Hepatocyte (in vitro differentiated cells): ENCODE measurements at regions not wholly inside any gene's neighbourhood (a gene's known extent, or its start where the extent isn't known, plus 50 kb on each side); places are given as distances from the start of the nearest gene placed in this dataset.

Source experiments
- DNase-seq: peaks from one replicate; pipeline ENCODE4 v3.0.0-alpha.2; 2016; ENCODE audit warnings: low spot score
- H2AFZ ChIP-seq: fragments of 200-600 bp; sonication (generic); 2 replicates; pipeline ENCODE4 v1.6.0; 2016; ENCODE audit warnings: antibody characterized with exemption, mild to moderate bottlenecking
- H3K27ac ChIP-seq: fragments of 200-600 bp; sonication (generic); 2 replicates; pipeline ENCODE4 v1.5.1; 2016; ENCODE audit warnings: mild to moderate bottlenecking
- H3K27me3 ChIP-seq: fragments of 200-600 bp; sonication (generic); 2 replicates; pipeline ENCODE4 v1.6.1; 2016
- H3K36me3 ChIP-seq: fragments of 200-600 bp; sonication (generic); replicated peaks from 2 replicates; pipeline ENCODE4 v1.5.1; 2016; ENCODE audit warnings: low read depth; ENCODE audit not compliant: insufficient read depth
- H3K4me1 ChIP-seq: fragments of 200-600 bp; sonication (generic); 2 replicates; pipeline ENCODE4 v1.5.1; 2016; ENCODE audit warnings: mild to moderate bottlenecking, moderate library complexity; ENCODE audit not compliant: insufficient read depth
- H3K4me2 ChIP-seq: fragments of 200-600 bp; sonication (generic); 2 replicates; pipeline ENCODE4 v1.6.0; 2016
- H3K4me3 ChIP-seq: fragments of 200-600 bp; sonication (generic); 2 replicates; pipeline ENCODE4 v1.5.1; 2016; ENCODE audit warnings: mild to moderate bottlenecking
- H3K79me2 ChIP-seq: fragments of 200-600 bp; sonication (generic); 2 replicates; pipeline ENCODE4 v1.6.0; 2017; ENCODE audit warnings: mild to moderate bottlenecking
- H3K9me2 ChIP-seq: fragments of 200-600 bp; sonication (generic); replicated peaks from 2 replicates; pipeline ENCODE4 v1.6.0; 2017; ENCODE audit warnings: mild to moderate bottlenecking; ENCODE audit not compliant: insufficient read depth
- H3K9me3 ChIP-seq: fragments of 200-600 bp; sonication (generic); 2 replicates; pipeline ENCODE4 v1.5.1; 2016; ENCODE audit warnings: low read depth, mild to moderate bottlenecking
- H4K20me1 ChIP-seq: fragments of 200-600 bp; sonication (generic); 2 replicates; pipeline ENCODE4 v1.6.0; 2016; ENCODE audit warnings: mild to moderate bottlenecking; ENCODE audit not compliant: insufficient read depth, poor library complexity, severe bottlenecking
- CTCF ChIP-seq: fragments of 200-600 bp; sonication (generic); IDR thresholded peaks from 2 replicates; pipeline ENCODE4 v1.5.1; 2016; ENCODE audit warnings: antibody characterized with exemption, mild to moderate bottlenecking; ENCODE audit not compliant: poor library complexity
- EZH2 ChIP-seq: fragments of 200-600 bp; sonication (generic); IDR thresholded peaks from 2 replicates; pipeline ENCODE4 v1.6.1; 2016; ENCODE audit warnings: antibody characterized with exemption, mild to moderate bottlenecking, borderline replicate concordance
- EZH2phosphoT487 ChIP-seq: fragments of 200-600 bp; sonication (generic); IDR thresholded peaks from one replicate; pipeline ENCODE4 v1.6.1; 2018; ENCODE audit warnings: antibody characterized with exemption, mild to moderate bottlenecking, low read depth, moderate library complexity; ENCODE audit not compliant: unreplicated experiment, severe bottlenecking
- WGBS: methylation state at CpG from one replicate; pipeline ENCODE4 v1.1.6; 2016; ENCODE audit warnings: low lambda C conversion rate; ENCODE audit errors: missing lambda C conversion rate; 5-methylcytosine and 5-hydroxymethylcytosine counted together

GRCh38 chr11:92489826-92490399 lies 265.3 kb downstream of the FAT3 start:
- TF ChIP-seq EZH2 (no peak), CTCF (no peak), EZH2phosphoT487 (no peak)
- H3K4me2 ChIP-seq, result no peak overlapping the region
- no peaks in the 10 kb centered on the region for H3K9me3 ChIP-seq
- DNase-seq, result no peak
- H3K79me2 ChIP-seq, result no peaks in the 10 kb centered on the region
- no peaks in the 10 kb centered on the region for H3K4me1 ChIP-seq
- no peaks in the 10 kb centered on the region for H3K36me3 ChIP-seq
- no peak overlapping the region for H2AFZ ChIP-seq
- H3K4me3 ChIP-seq, result no peak overlapping the region
- no peaks in the 10 kb centered on the region for H3K9me2 ChIP-seq
- no peaks in the 10 kb centered on the region for H3K27me3 ChIP-seq
- WGBS, result 83% methylated on average over 3 of the region's 3 CpGs
- no peaks in the 10 kb centered on the region for H4K20me1 ChIP-seq
- H3K27ac ChIP-seq, result no peak overlapping the region

DNA sequence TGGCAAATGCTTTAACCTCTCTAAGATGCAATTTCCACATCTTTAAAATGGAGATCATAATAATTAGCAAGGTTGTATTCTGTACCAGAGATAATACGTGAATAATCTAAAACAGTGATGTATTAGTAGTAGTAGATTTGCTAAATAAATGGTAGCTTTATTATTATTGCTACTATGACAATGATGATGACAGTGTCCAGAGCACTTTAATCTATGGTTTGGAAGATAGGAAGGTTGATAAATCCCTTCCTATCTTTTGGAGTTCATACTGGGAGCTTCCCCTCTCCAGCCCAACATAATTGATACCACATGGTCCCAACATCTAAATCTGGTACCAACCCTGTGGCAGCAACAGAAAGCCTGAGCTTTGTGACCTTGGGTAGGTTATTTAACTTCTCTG lies 267.8 kb downstream of the FAT3 start:
- no peak for DNase-seq
- no peak overlapping the region for H3K4me3 ChIP-seq
- TF ChIP-seq EZH2phosphoT487, result no peak
- TF ChIP-seq EZH2, result no peak
- no peak for TF ChIP-seq CTCF
- no peaks in the 10 kb centered on the region for H3K36me3 ChIP-seq
- H3K27me3 ChIP-seq, result no peaks in the 10 kb centered on the region
- WGBS, result 86% methylated on average over 1 of the region's 1 CpG
- H3K27ac ChIP-seq, result no peak overlapping the region
- H3K9me2 ChIP-seq, result no peaks in the 10 kb centered on the region
- no peak overlapping the region for H3K4me2 ChIP-seq
- H2AFZ ChIP-seq, result no peak overlapping the region
- H4K20me1 ChIP-seq, result no peaks in the 10 kb centered on the region
- no peaks in the 10 kb centered on the region for H3K79me2 ChIP-seq
- no peaks in the 10 kb centered on the region for H3K9me3 ChIP-seq
- H3K4me1 ChIP-seq, result no peaks in the 10 kb centered on the region

GRCh38 chr11:92495107-92495793 lies 270.6 kb downstream of the FAT3 start:
- H3K9me3 ChIP-seq, result no peaks in the 10 kb centered on the region
- H3K4me2 ChIP-seq, result no peak overlapping the region
- 60% methylated on average over 3 of the region's 3 CpGs for WGBS
- H3K27ac ChIP-seq, result no peak overlapping the region
- H4K20me1 ChIP-seq, result no peaks in the 10 kb centered on the region
- H3K27me3 ChIP-seq, result no peaks in the 10 kb centered on the region
- no peak overlapping the region for H3K4me3 ChIP-seq
- peak; percentile 11 for DNase-seq
- no peaks in the 10 kb centered on the region for H3K36me3 ChIP-seq
- H3K79me2 ChIP-seq, result no peaks in the 10 kb centered on the region
- H2AFZ ChIP-seq, result no peak overlapping the region
- no peaks in the 10 kb centered on the region for H3K4me1 ChIP-seq
- no peak for TF ChIP-seq EZH2phosphoT487
- no peak for TF ChIP-seq EZH2
- TF ChIP-seq CTCF, result no peak
- H3K9me2 ChIP-seq, result no peaks in the 10 kb centered on the region
